ENCODE measurements at regions not wholly inside any gene's neighbourhood (a gene's known extent, or its start where the extent isn't known, plus 50 kb on each side); places are given as distances from the start of the nearest gene placed in this dataset.

DNA sequence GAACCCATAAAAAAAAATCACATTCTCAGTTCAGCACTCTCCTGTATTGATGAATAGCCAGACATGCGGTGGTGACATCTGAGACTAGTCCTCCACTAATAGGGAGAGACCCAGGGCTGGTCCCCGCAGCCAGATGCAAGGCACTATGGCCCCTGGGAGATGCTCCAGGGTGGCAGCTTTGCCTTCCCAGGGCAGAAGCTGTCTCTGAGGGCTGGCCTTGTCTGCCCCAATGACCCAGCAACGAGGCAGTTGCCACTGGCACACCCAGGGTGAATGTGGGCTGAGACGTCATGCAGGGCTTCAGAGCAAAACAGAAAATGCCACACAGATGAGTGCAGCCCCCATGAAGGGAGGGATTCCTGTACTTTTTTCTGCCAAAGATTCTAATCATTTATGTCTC is 50.1 kb upstream of the GDF10 start:
- Histone ChIP-seq H3K27ac (ENCODE audit: extremely low read depth, low read depth, low read length) (no peak overlapping the region), H3K36me3 (ENCODE audit: control insufficient read depth in 2 of 2, insufficient read depth in 1 of 2, low read length in 2 of 2) (no peaks in the 10 kb centered on the region), H3K4me3 (ENCODE audit: low read depth, low read length) (no peak overlapping the region), H3K9me3 (ENCODE audit: control insufficient read depth, insufficient read depth, low read depth, low read length) (no peaks in the 10 kb centered on the region), H3K4me1 (ENCODE audit: control insufficient read depth, insufficient read depth, low read length) (no peaks in the 10 kb centered on the region)
- ChIA-PET CTCF (no interaction called here), POLR2A (no interaction called here)
- TF ChIP-seq, protein P1, sequence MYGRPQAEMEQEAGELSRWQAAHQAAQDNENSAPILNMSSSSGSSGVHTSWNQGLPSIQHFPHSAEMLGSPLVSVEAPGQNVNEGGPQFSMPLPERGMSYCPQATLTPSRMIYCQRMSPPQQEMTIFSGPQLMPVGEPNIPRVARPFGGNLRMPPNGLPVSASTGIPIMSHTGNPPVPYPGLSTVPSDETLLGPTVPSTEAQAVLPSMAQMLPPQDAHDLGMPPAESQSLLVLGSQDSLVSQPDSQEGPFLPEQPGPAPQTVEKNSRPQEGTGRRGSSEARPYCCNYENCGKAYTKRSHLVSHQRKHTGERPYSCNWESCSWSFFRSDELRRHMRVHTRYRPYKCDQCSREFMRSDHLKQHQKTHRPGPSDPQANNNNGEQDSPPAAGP (tag by site-specific recombination; IDR thresholded peaks at IDR 0.05) = no peak
- TF ChIP-seq, protein P2, sequence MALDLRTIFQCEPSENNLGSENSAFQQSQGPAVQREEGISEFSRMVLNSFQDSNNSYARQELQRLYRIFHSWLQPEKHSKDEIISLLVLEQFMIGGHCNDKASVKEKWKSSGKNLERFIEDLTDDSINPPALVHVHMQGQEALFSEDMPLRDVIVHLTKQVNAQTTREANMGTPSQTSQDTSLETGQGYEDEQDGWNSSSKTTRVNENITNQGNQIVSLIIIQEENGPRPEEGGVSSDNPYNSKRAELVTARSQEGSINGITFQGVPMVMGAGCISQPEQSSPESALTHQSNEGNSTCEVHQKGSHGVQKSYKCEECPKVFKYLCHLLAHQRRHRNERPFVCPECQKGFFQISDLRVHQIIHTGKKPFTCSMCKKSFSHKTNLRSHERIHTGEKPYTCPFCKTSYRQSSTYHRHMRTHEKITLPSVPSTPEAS (tag by site-specific recombination; IDR thresholded peaks at IDR 0.05) = no peak

All from HEK293 (cell line).